Tibial artery (tissue), 4 donors: ENCODE measurements at regions not wholly inside any gene's neighbourhood (a gene's known extent, or its start where the extent isn't known, plus 50 kb on each side); places are given as distances from the start of the nearest gene placed in this dataset.

ENCODE experiments used
- DNase-seq, 2 donors: peaks; one replicate each; pipeline ENCODE4 v3.0.0-alpha.2; 2019
- H3K27ac ChIP-seq, 2 donors: fragments of 200-600 bp; sonication (generic) in 1 of 2; 1 replicate in 1 of 2; 2 replicates in 1 of 2; pipeline ENCODE4 v1.5.1; 2018 to 2019; ENCODE audit warnings: mild to moderate bottlenecking in 1 of 2
- H3K27me3 ChIP-seq, 2 donors: fragments of 200-600 bp; sonication (generic) in 1 of 2; one replicate each; pipeline versions ENCODE4 v1.5.1 to v1.6.0; 2016 to 2019
- H3K36me3 ChIP-seq, 3 donors: fragments of 200-600 bp; sonication (generic) in 2 of 3; one replicate each; pipeline ENCODE4 v1.5.1; 2016 to 2019; ENCODE audit warnings: mild to moderate bottlenecking in 2 of 3
- H3K4me1 ChIP-seq, 4 donors: fragments of 200-600 bp; sonication (generic) in 2 of 4; 1 replicate in 3 of 4; 2 replicates in 1 of 4; pipeline ENCODE4 v1.5.1; 2016 to 2019
- H3K4me3 ChIP-seq, 2 donors: fragments of 200-600 bp; sonication (generic) in 1 of 2; 1 replicate in 1 of 2; 2 replicates in 1 of 2; pipeline ENCODE4 v1.5.1; 2018 to 2019; ENCODE audit warnings: mild to moderate bottlenecking in 2 of 2
- H3K9me3 ChIP-seq, 3 donors: fragments of 200-600 bp; sonication (generic) in 1 of 3; one replicate each; pipeline ENCODE4 v1.5.1; 2016 to 2019
- intact Hi-C: fragments of 100-400 bp; cut with DNase I; formaldehyde crosslinking; loops from one replicate; pipeline ENCODE4 v1.15.0; 2023; ENCODE audit warnings: low total_unique reads
- TF ChIP-seq, protein P1 (sequence below), 2 experiments: fragments of 200-600 bp in 1 of 2; fragments of 450-650 bp in 1 of 2; IDR thresholded peaks; one replicate each; pipeline ENCODE4 v1.5.1; 2017 to 2019; ENCODE audit warnings: antibody characterized with exemption in 2 of 2, mild to moderate bottlenecking in 1 of 2, moderate library complexity in 1 of 2

DNA sequence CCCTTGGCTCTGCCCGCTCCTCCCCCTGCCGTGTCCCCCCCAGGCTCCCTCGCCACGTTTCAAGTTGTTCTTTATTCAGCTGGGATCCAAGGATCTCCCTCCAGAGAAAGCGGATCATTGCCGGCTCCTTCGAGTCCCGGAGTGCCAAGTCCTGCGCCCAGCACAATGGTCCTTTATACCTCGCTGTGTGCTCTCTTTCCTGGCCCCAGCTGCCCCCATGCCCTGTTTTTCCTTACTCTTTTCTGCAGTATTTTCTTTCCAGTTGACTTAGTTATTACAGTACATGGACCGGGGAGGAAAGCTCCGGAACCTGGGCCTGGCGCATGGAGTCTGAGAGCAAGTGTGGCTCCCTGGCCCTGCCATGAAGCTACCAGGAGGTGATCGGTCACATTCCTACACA, 88.1 kb upstream of the KMT2C start:
- no peak for DNase-seq
- Histone ChIP-seq H3K9me3 (peaks cover 0 to 6% (median 4%) of the 10 kb centered on the region in 3 donors), H3K4me1 (peaks cover 0 to 19% (median 14%) of the 10 kb centered on the region in 4 donors), H3K36me3 (no peaks in the 10 kb centered on the region), H3K4me3 (no peak overlapping the region), H3K27ac (no peak overlapping the region), H3K27me3 (peaks cover 0 to 18% of the 10 kb centered on the region in 2 donors)
- intact Hi-C loops = no loop called here
- TF ChIP-seq, protein P1, sequence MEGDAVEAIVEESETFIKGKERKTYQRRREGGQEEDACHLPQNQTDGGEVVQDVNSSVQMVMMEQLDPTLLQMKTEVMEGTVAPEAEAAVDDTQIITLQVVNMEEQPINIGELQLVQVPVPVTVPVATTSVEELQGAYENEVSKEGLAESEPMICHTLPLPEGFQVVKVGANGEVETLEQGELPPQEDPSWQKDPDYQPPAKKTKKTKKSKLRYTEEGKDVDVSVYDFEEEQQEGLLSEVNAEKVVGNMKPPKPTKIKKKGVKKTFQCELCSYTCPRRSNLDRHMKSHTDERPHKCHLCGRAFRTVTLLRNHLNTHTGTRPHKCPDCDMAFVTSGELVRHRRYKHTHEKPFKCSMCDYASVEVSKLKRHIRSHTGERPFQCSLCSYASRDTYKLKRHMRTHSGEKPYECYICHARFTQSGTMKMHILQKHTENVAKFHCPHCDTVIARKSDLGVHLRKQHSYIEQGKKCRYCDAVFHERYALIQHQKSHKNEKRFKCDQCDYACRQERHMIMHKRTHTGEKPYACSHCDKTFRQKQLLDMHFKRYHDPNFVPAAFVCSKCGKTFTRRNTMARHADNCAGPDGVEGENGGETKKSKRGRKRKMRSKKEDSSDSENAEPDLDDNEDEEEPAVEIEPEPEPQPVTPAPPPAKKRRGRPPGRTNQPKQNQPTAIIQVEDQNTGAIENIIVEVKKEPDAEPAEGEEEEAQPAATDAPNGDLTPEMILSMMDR (IDR thresholded peaks at IDR 0.05) = no peak

DNA sequence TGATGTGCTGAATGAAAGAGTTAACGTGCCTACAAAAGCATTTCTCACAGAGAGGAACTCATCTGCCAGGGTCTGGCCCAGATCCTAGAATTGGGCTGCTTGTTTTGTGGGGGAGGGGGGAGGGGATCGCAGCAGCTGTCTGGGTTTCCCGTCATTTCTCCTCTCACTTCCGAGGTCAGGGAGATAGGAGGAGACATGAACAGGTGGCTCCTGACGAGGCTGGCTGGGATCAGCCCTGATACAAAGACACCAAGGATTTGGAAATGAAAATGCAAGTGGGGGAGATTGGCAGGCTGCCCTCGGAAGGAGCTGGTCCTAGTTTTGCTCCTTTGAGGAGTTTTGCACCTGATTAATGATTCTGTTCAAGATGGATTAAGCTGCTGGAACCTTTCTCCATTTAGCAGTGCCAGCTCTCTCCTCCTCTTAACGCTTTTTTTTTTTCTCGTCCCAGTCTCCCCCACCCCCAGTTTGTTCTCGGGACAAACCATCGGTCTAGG, 86.8 kb upstream of the KMT2C start:
- Histone ChIP-seq H3K4me3 (no peak overlapping the region), H3K27ac (no peak overlapping the region), H3K27me3 (peaks cover 0 to 18% of the 10 kb centered on the region in 2 donors), H3K9me3 (peaks cover 0 to 6% (median 4%) of the 10 kb centered on the region in 3 donors), H3K36me3 (no peaks in the 10 kb centered on the region), H3K4me1 (peaks cover 0 to 15% (median 11%) of the 10 kb centered on the region in 4 donors)
- intact Hi-C loops = no loop called here
- TF ChIP-seq, protein P1 (IDR thresholded peaks at IDR 0.05) = no peak
- DNase-seq = no peak

DNA sequence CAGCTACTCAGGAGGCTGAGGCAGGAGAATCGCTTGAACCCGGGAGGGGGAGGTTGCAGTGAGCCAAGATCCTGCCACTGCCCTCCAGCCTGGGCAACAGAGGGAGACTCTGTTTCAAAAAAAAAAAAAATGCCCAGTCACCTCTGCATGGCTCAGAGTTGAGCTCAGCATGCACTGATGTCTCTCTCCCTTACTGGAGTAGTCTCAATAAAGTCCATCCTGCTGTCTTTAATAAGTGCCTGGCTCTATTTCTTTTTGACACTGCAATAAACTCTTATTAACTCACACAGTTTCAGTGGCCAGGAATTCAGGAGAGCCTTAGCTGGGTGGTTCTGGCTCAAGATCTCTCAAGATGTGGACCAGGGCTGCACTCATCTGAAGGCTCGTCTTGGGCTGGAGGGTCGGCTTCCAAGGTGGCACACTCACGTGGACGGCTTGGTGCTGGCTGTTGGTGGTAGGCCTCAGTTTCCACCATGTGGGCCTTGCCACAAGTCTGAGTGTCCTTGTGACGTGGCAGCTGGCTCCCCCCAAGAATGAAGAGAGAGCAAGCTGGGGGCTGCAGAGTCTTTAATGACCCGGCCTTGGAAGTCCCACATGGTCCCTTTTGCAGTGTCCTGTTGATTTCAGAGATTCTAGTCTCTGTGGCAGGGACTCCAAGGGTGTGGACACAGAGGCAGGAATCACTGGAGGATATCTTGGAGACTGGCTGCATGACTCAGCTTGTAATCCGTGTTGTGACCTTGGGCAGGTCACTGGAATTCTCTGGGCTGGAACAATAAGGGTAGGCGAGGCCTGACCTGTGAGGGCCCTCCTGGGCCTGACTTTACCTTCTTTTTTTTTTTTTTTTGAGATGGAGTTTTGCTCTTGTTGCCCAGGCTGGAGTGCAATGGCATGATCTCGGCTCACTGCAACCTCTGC, 85.9 kb upstream of the KMT2C start:
- Histone ChIP-seq H3K27me3 (peaks cover 0 to 18% of the 10 kb centered on the region in 2 donors), H3K27ac (no peak overlapping the region), H3K36me3 (no peaks in the 10 kb centered on the region), H3K4me3 (no peak overlapping the region), H3K9me3 (peaks cover 0 to 6% (median 4%) of the 10 kb centered on the region in 3 donors), H3K4me1 (peaks cover 0 to 8% (median 6%) of the 10 kb centered on the region in 4 donors)
- DNase-seq = no peak
- TF ChIP-seq, protein P1 (IDR thresholded peaks at IDR 0.05) = no peak
- intact Hi-C loops = no loop called here

- H3K27me3 ChIP-seq = peaks cover 0 to 23% of the 10 kb centered on the region in 2 donors
- TF ChIP-seq, protein P1 (IDR thresholded peaks at IDR 0.05) = no peak
- no peaks in the 10 kb centered on the region for H3K36me3 ChIP-seq
- no peak for DNase-seq
- H3K27ac ChIP-seq = no peak overlapping the region
- H3K4me1 ChIP-seq = peaks cover 0 to 8% (median 6%) of the 10 kb centered on the region in 4 donors
- intact Hi-C loops = no loop called here
- H3K9me3 ChIP-seq = peaks cover 0 to 6% (median 4%) of the 10 kb centered on the region in 3 donors
- no peak overlapping the region for H3K4me3 ChIP-seq
Observed at GRCh38 chr7:152520861-152521302, 85.1 kb upstream of the KMT2C start.

DNA sequence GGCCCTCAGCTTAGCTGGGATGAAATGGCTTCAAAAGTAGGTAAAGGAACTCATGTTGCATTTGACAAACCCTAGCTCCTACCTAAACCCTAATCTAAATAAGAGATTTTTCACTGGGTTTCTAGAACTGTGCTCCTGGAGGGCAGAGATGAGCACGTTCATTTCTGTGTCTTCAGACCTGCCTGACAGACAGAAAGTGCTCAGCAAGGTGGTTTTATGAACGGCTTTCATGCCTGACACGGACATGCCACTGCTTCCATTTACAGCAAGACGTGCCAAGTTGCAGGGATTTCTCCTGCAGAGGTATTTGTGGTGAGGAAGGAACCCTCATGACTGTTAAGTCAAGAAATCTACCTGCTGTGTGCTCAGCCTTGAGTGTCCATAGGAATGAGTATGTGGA, 83.5 kb upstream of the KMT2C start:
- Histone ChIP-seq H3K9me3 (peaks cover 0 to 6% (median 4%) of the 10 kb centered on the region in 3 donors), H3K27me3 (peaks cover 0 to 23% of the 10 kb centered on the region in 2 donors), H3K36me3 (no peaks in the 10 kb centered on the region), H3K4me1 (peaks cover 0 to 8% (median 6%) of the 10 kb centered on the region in 4 donors), H3K27ac (no peak overlapping the region), H3K4me3 (no peak overlapping the region)
- DNase-seq = no peak
- TF ChIP-seq, protein P1 (IDR thresholded peaks at IDR 0.05) = no peak
- intact Hi-C loops = no loop called here
